H1 (cell line): ENCODE measurements at regions not wholly inside any gene's neighbourhood (a gene's known extent, or its start where the extent isn't known, plus 50 kb on each side); places are given as distances from the start of the nearest gene placed in this dataset.

Source experiments
- BCL11A ChIP-seq, 2 experiments: IDR thresholded peaks; one replicate each; pipeline ENCODE4 v1.6.1; 2011; ENCODE audit warnings: low read depth in 2 of 2, low read length in 2 of 2, mild to moderate bottlenecking in 2 of 2
- CHD1 ChIP-seq: IDR thresholded peaks from 2 replicates; pipeline ENCODE4 v1.6.1; 2012; ENCODE audit warnings: low read depth, low read length, improper control_type of control experiment
- CHD2 ChIP-seq: IDR thresholded peaks from 2 replicates; pipeline ENCODE4 v1.6.1; 2012; ENCODE audit warnings: low read length, improper control_type of control experiment
- PHF8 ChIP-seq: fragments of 200-600 bp; sonication (generic); conservative IDR thresholded peaks from 2 replicates; pipeline ENCODE4 v1.7.1; 2012; ENCODE audit warnings: low read depth, mild to moderate bottlenecking, inconsistent platforms, low read length, moderate library complexity
- RFX5 ChIP-seq: IDR thresholded peaks from 2 replicates; pipeline ENCODE4 v1.6.1; 2011; ENCODE audit warnings: low read depth, low read length, improper control_type of control experiment, borderline replicate concordance
- SAP30 ChIP-seq: fragments of 300-600 bp; sonication (generic); IDR thresholded peaks from 2 replicates; pipeline ENCODE4 v1.7.1; 2012; ENCODE audit warnings: low read length, moderate library complexity, mild to moderate bottlenecking, inconsistent platforms; ENCODE audit not compliant: insufficient read depth, insufficient replicate concordance
- TF ChIP-seq, protein P1 (sequence below): fragments of 300-600 bp; sonication (generic); IDR thresholded peaks from 2 replicates; pipeline ENCODE4 v1.7.1; 2012; ENCODE audit warnings: low read length, moderate library complexity, mild to moderate bottlenecking, inconsistent platforms; ENCODE audit not compliant: insufficient replicate concordance

DNA sequence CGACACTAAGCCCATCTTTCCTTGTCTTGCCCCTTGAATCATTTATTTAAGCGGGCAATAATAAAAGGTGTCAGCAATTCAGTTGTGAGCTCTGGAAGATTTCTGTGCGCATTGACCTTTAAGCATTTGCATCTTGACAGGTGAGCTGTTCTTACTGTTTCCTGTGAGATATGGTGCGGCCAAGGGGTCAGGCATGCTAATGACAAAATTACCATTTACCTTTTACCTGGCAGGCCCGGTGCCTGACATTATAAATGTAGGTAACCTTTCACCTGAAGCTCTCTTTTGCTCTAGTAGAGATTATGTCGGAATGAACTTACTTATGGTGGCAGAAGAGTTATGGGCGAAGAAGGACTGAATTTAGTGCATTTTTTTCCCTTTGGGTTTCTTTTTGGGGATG, 89.3 kb upstream of the EEF1E1 start (continued):
- TF ChIP-seq, protein P1, sequence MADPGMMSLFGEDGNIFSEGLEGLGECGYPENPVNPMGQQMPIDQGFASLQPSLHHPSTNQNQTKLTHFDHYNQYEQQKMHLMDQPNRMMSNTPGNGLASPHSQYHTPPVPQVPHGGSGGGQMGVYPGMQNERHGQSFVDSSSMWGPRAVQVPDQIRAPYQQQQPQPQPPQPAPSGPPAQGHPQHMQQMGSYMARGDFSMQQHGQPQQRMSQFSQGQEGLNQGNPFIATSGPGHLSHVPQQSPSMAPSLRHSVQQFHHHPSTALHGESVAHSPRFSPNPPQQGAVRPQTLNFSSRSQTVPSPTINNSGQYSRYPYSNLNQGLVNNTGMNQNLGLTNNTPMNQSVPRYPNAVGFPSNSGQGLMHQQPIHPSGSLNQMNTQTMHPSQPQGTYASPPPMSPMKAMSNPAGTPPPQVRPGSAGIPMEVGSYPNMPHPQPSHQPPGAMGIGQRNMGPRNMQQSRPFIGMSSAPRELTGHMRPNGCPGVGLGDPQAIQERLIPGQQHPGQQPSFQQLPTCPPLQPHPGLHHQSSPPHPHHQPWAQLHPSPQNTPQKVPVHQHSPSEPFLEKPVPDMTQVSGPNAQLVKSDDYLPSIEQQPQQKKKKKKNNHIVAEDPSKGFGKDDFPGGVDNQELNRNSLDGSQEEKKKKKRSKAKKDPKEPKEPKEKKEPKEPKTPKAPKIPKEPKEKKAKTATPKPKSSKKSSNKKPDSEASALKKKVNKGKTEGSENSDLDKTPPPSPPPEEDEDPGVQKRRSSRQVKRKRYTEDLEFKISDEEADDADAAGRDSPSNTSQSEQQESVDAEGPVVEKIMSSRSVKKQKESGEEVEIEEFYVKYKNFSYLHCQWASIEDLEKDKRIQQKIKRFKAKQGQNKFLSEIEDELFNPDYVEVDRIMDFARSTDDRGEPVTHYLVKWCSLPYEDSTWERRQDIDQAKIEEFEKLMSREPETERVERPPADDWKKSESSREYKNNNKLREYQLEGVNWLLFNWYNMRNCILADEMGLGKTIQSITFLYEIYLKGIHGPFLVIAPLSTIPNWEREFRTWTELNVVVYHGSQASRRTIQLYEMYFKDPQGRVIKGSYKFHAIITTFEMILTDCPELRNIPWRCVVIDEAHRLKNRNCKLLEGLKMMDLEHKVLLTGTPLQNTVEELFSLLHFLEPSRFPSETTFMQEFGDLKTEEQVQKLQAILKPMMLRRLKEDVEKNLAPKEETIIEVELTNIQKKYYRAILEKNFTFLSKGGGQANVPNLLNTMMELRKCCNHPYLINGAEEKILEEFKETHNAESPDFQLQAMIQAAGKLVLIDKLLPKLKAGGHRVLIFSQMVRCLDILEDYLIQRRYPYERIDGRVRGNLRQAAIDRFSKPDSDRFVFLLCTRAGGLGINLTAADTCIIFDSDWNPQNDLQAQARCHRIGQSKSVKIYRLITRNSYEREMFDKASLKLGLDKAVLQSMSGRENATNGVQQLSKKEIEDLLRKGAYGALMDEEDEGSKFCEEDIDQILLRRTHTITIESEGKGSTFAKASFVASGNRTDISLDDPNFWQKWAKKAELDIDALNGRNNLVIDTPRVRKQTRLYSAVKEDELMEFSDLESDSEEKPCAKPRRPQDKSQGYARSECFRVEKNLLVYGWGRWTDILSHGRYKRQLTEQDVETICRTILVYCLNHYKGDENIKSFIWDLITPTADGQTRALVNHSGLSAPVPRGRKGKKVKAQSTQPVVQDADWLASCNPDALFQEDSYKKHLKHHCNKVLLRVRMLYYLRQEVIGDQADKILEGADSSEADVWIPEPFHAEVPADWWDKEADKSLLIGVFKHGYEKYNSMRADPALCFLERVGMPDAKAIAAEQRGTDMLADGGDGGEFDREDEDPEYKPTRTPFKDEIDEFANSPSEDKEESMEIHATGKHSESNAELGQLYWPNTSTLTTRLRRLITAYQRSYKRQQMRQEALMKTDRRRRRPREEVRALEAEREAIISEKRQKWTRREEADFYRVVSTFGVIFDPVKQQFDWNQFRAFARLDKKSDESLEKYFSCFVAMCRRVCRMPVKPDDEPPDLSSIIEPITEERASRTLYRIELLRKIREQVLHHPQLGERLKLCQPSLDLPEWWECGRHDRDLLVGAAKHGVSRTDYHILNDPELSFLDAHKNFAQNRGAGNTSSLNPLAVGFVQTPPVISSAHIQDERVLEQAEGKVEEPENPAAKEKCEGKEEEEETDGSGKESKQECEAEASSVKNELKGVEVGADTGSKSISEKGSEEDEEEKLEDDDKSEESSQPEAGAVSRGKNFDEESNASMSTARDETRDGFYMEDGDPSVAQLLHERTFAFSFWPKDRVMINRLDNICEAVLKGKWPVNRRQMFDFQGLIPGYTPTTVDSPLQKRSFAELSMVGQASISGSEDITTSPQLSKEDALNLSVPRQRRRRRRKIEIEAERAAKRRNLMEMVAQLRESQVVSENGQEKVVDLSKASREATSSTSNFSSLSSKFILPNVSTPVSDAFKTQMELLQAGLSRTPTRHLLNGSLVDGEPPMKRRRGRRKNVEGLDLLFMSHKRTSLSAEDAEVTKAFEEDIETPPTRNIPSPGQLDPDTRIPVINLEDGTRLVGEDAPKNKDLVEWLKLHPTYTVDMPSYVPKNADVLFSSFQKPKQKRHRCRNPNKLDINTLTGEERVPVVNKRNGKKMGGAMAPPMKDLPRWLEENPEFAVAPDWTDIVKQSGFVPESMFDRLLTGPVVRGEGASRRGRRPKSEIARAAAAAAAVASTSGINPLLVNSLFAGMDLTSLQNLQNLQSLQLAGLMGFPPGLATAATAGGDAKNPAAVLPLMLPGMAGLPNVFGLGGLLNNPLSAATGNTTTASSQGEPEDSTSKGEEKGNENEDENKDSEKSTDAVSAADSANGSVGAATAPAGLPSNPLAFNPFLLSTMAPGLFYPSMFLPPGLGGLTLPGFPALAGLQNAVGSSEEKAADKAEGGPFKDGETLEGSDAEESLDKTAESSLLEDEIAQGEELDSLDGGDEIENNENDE: no peak
- TF ChIP-seq SAP30: no peak
- no peak for TF ChIP-seq CHD1
- no peak for TF ChIP-seq CHD2
- no peak for TF ChIP-seq RFX5
- TF ChIP-seq PHF8: no peak
- no peak for TF ChIP-seq BCL11A (IDR thresholded peaks at IDR 0.05; ENCODE audit: low read depth in 2 of 2, low read length in 2 of 2)
- TF ChIP-seq, all 59 proteins: peak for 0
